ENCODE measurements at regions not wholly inside any gene's neighbourhood (a gene's known extent, or its start where the extent isn't known, plus 50 kb on each side); places are given as distances from the start of the nearest gene placed in this dataset.

GRCh38 chr10:43985941-43986340 is 337.3 kb upstream of the ZNF32 start:
- no peaks in the 10 kb centered on the region for H3K4me1 ChIP-seq
- 55% methylated on average over 5 of the region's 5 CpGs for WGBS (ENCODE audit: missing lambda C conversion rate)
- TF ChIP-seq HOXB5 (CRISPR knock-in tag; IDR thresholded peaks at IDR 0.05), result no peak
- no peak for TF ChIP-seq HES2 (IDR thresholded peaks at IDR 0.05)
- TF ChIP-seq SMC3 (IDR thresholded peaks at IDR 0.05), result no peak
- no peak for TF ChIP-seq CHD4 (IDR thresholded peaks at IDR 0.05; ENCODE audit: borderline replicate concordance)
- no peak for TF ChIP-seq BCL3 (IDR thresholded peaks at IDR 0.05)
- no peak for TF ChIP-seq NFE2L2 (conservative IDR thresholded peaks at IDR 0.05; ENCODE audit: low read length)
- no peak for TF ChIP-seq HOXB13 (CRISPR knock-in tag; IDR thresholded peaks at IDR 0.05; ENCODE audit: low read depth)
- TF ChIP-seq MYC (IDR thresholded peaks at IDR 0.05; ENCODE audit: borderline replicate concordance, low read length), result no peak
- TF ChIP-seq KDM5A (IDR thresholded peaks at IDR 0.05), result no peak
- TF ChIP-seq FOXS1 (CRISPR knock-in tag; IDR thresholded peaks at IDR 0.05), result no peak
- TF ChIP-seq CEBPB (IDR thresholded peaks at IDR 0.05), result no peak
- TF ChIP-seq TFCP2L1 (CRISPR knock-in tag; IDR thresholded peaks at IDR 0.05), result no peak
- no peak for TF ChIP-seq HMGXB4 (CRISPR knock-in tag; IDR thresholded peaks at IDR 0.05; ENCODE audit: borderline replicate concordance)
- no peak for TF ChIP-seq CHD2 (IDR thresholded peaks at IDR 0.05; ENCODE audit: low read length, partially characterized antibody)
- TF ChIP-seq JUNB (IDR thresholded peaks at IDR 0.05), result no peak
- TF ChIP-seq EHF (CRISPR knock-in tag; IDR thresholded peaks at IDR 0.05), result no peak
- TF ChIP-seq RARB (CRISPR knock-in tag; IDR thresholded peaks at IDR 0.05), result no peak
- ATAC-seq, result no peak
- H3K4me3 ChIP-seq, result no peak overlapping the region
- H3K27ac ChIP-seq, result no peak overlapping the region
- H3K9me3 ChIP-seq, result no peaks in the 10 kb centered on the region
- POLR2A ChIA-PET, result no interaction called here
- CTCF ChIA-PET, result no interaction called here
- H3K4me2 ChIP-seq, result no peak overlapping the region
- DNase-seq (ENCODE audit: low read depth in 1 of 2, low spot score in 1 of 2), result no peak
- no peak for FAIRE-seq

GRCh38 chr10:43983856-43984271 is 335.2 kb upstream of the ZNF32 start:
- Histone ChIP-seq H3K4me1 (no peaks in the 10 kb centered on the region), H3K9me3 (no peaks in the 10 kb centered on the region), H3K27ac (no peak overlapping the region), H3K4me3 (no peak overlapping the region), H3K4me2 (no peak overlapping the region)
- no peak for ATAC-seq
- ChIA-PET POLR2A (no interaction called here), CTCF (no interaction called here)
- FAIRE-seq, result no peak
- 0% methylated on average over 1 of the region's 1 CpG for WGBS (ENCODE audit: missing lambda C conversion rate)
- no peak for DNase-seq (ENCODE audit: low read depth in 1 of 2, low spot score in 1 of 2)
- TF ChIP-seq RNF2 (IDR thresholded peaks at IDR 0.05; ENCODE audit: borderline replicate concordance, low read depth), result no peak
- no peak for TF ChIP-seq GATA3 (IDR thresholded peaks at IDR 0.05; ENCODE audit: borderline replicate concordance)
- TF ChIP-seq POLR2A (IDR thresholded peaks at IDR 0.05; ENCODE audit: low read length), result no peak
- TF ChIP-seq POLR2AphosphoS2 (conservative IDR thresholded peaks at IDR 0.05; ENCODE audit: low read length), result no peak
- TF ChIP-seq USF2 (IDR thresholded peaks at IDR 0.05), result no peak
- TF ChIP-seq CHD2 (IDR thresholded peaks at IDR 0.05; ENCODE audit: low read length, partially characterized antibody), result no peak
- TF ChIP-seq EP300 (IDR thresholded peaks at IDR 0.05), result no peak
- TF ChIP-seq JUNB (IDR thresholded peaks at IDR 0.05), result no peak
- no peak for TF ChIP-seq MYC (IDR thresholded peaks at IDR 0.05; ENCODE audit: borderline replicate concordance, low read length)
- no peak for TF ChIP-seq MAFK (IDR thresholded peaks at IDR 0.05; ENCODE audit: partially characterized antibody)
- TF ChIP-seq MAX (IDR thresholded peaks at IDR 0.05), result no peak
- no peak for TF ChIP-seq CBX2 (IDR thresholded peaks at IDR 0.05; ENCODE audit: borderline replicate concordance, low read depth)
- no peak for TF ChIP-seq NPAS2 (CRISPR knock-in tag; IDR thresholded peaks at IDR 0.05; ENCODE audit: borderline replicate concordance)
